ENCODE measurements at regions not wholly inside any gene's neighbourhood (a gene's known extent, or its start where the extent isn't known, plus 50 kb on each side); places are given as distances from the start of the nearest gene placed in this dataset.

- H3K4me3 Mint-ChIP-seq, result no peak overlapping the region
- no peaks in the 10 kb centered on the region for H3K36me3 Mint-ChIP-seq (ENCODE audit: low read depth)
- no peaks in the 10 kb centered on the region for H3K27me3 Mint-ChIP-seq
- no peaks in the 10 kb centered on the region for H3K4me1 Mint-ChIP-seq (ENCODE audit: low read depth)
- no peaks in the 10 kb centered on the region for H3K9me3 Mint-ChIP-seq
- no peak overlapping the region for H3K27ac Mint-ChIP-seq
- intact Hi-C loops (cut with micrococcal nuclease), result no loop called here
Measured at GRCh38 chr16:72300892-72301291, 128.9 kb upstream of the PMFBP1 start.

- no peak overlapping the region for H3K27ac Mint-ChIP-seq
- no peaks in the 10 kb centered on the region for H3K36me3 Mint-ChIP-seq (ENCODE audit: low read depth)
- intact Hi-C loops (cut with micrococcal nuclease), result no loop called here
- H3K9me3 Mint-ChIP-seq, result no peaks in the 10 kb centered on the region
- H3K4me1 Mint-ChIP-seq (ENCODE audit: low read depth), result no peaks in the 10 kb centered on the region
- H3K4me3 Mint-ChIP-seq, result no peak overlapping the region
- H3K27me3 Mint-ChIP-seq, result no peaks in the 10 kb centered on the region
Measured at GRCh38 chr16:72299684-72300243, 127.8 kb upstream of the PMFBP1 start.

- H3K27ac Mint-ChIP-seq, result no peak overlapping the region
- intact Hi-C loops (cut with micrococcal nuclease), result no loop called here
- H3K9me3 Mint-ChIP-seq, result no peaks in the 10 kb centered on the region
- no peaks in the 10 kb centered on the region for H3K27me3 Mint-ChIP-seq
- no peak overlapping the region for H3K4me3 Mint-ChIP-seq
- no peaks in the 10 kb centered on the region for H3K36me3 Mint-ChIP-seq (ENCODE audit: low read depth)
- H3K4me1 Mint-ChIP-seq (ENCODE audit: low read depth), result no peaks in the 10 kb centered on the region
Measured at GRCh38 chr16:72298961-72299360, 127.0 kb upstream of the PMFBP1 start.

GRCh38 chr16:72295914-72296313 is 124.0 kb upstream of the PMFBP1 start:
- Mint-ChIP-seq H3K27me3 (no peaks in the 10 kb centered on the region), H3K27ac (no peak overlapping the region), H3K9me3 (no peaks in the 10 kb centered on the region), H3K4me1 (ENCODE audit: low read depth) (peaks cover 8% of the 10 kb centered on the region), H3K4me3 (no peak overlapping the region), H3K36me3 (ENCODE audit: low read depth) (no peaks in the 10 kb centered on the region)
- intact Hi-C loops (cut with micrococcal nuclease), result no loop called here

- no peak overlapping the region for H3K27ac Mint-ChIP-seq
- no peaks in the 10 kb centered on the region for H3K36me3 Mint-ChIP-seq (ENCODE audit: low read depth)
- peaks cover 20% of the 10 kb centered on the region for H3K4me1 Mint-ChIP-seq (ENCODE audit: low read depth)
- intact Hi-C loops (cut with micrococcal nuclease), result no loop called here
- no peaks in the 10 kb centered on the region for H3K27me3 Mint-ChIP-seq
- no peak overlapping the region for H3K4me3 Mint-ChIP-seq
- H3K9me3 Mint-ChIP-seq, result peaks cover 8% of the 10 kb centered on the region
Measured at GRCh38 chr16:72291531-72291981, 119.6 kb upstream of the PMFBP1 start.

GRCh38 chr16:72291121-72291520 is 119.2 kb upstream of the PMFBP1 start:
- no peaks in the 10 kb centered on the region for H3K27me3 Mint-ChIP-seq
- peaks cover 21% of the 10 kb centered on the region for H3K4me1 Mint-ChIP-seq (ENCODE audit: low read depth)
- intact Hi-C loops (cut with micrococcal nuclease), result no loop called here
- H3K4me3 Mint-ChIP-seq, result no peak overlapping the region
- H3K9me3 Mint-ChIP-seq, result peaks cover 8% of the 10 kb centered on the region
- H3K36me3 Mint-ChIP-seq (ENCODE audit: low read depth), result no peaks in the 10 kb centered on the region
- no peak overlapping the region for H3K27ac Mint-ChIP-seq

- Mint-ChIP-seq H3K4me3 (no peak overlapping the region), H3K27me3 (no peaks in the 10 kb centered on the region), H3K4me1 (ENCODE audit: low read depth) (peaks cover 24% of the 10 kb centered on the region), H3K9me3 (peaks cover 8% of the 10 kb centered on the region), H3K36me3 (ENCODE audit: low read depth) (no peaks in the 10 kb centered on the region), H3K27ac (no peak overlapping the region)
- intact Hi-C loops (cut with micrococcal nuclease), result no loop called here
Measured at GRCh38 chr16:72287649-72288048, 115.7 kb upstream of the PMFBP1 start.

GRCh38 chr16:72286936-72287620 is 115.1 kb upstream of the PMFBP1 start:
- H3K9me3 Mint-ChIP-seq, result peaks cover 8% of the 10 kb centered on the region
- no peaks in the 10 kb centered on the region for H3K27me3 Mint-ChIP-seq
- H3K27ac Mint-ChIP-seq, result no peak overlapping the region
- intact Hi-C loops (cut with micrococcal nuclease), result no loop called here
- H3K4me3 Mint-ChIP-seq, result no peak overlapping the region
- no peaks in the 10 kb centered on the region for H3K36me3 Mint-ChIP-seq (ENCODE audit: low read depth)
- H3K4me1 Mint-ChIP-seq (ENCODE audit: low read depth), result peaks cover 24% of the 10 kb centered on the region

- Mint-ChIP-seq H3K27ac (no peak overlapping the region), H3K9me3 (peaks cover 8% of the 10 kb centered on the region), H3K4me3 (no peak overlapping the region), H3K36me3 (ENCODE audit: low read depth) (no peaks in the 10 kb centered on the region), H3K4me1 (ENCODE audit: low read depth) (peaks cover 16% of the 10 kb centered on the region), H3K27me3 (no peaks in the 10 kb centered on the region)
- intact Hi-C loops (cut with micrococcal nuclease), result no loop called here
Measured at GRCh38 chr16:72285728-72286127, 113.8 kb upstream of the PMFBP1 start.

- Mint-ChIP-seq H3K4me3 (no peak overlapping the region), H3K9me3 (peaks cover 8% of the 10 kb centered on the region), H3K36me3 (ENCODE audit: low read depth) (no peaks in the 10 kb centered on the region), H3K27ac (no peak overlapping the region), H3K27me3 (no peaks in the 10 kb centered on the region), H3K4me1 (ENCODE audit: low read depth) (peaks cover 16% of the 10 kb centered on the region)
- intact Hi-C loops (cut with micrococcal nuclease), result no loop called here
Measured at GRCh38 chr16:72285324-72285723, 113.4 kb upstream of the PMFBP1 start.

GRCh38 chr16:72284042-72284789 is 112.3 kb upstream of the PMFBP1 start:
- H3K4me1 Mint-ChIP-seq (ENCODE audit: low read depth), result peaks cover 16% of the 10 kb centered on the region
- intact Hi-C loops (cut with micrococcal nuclease), result no loop called here
- no peak overlapping the region for H3K27ac Mint-ChIP-seq
- no peaks in the 10 kb centered on the region for H3K36me3 Mint-ChIP-seq (ENCODE audit: low read depth)
- H3K4me3 Mint-ChIP-seq, result no peak overlapping the region
- H3K9me3 Mint-ChIP-seq, result peaks cover 8% of the 10 kb centered on the region
- no peaks in the 10 kb centered on the region for H3K27me3 Mint-ChIP-seq

GRCh38 chr16:72282362-72282761 is 110.4 kb upstream of the PMFBP1 start:
- intact Hi-C loops (cut with micrococcal nuclease), result no loop called here
- H3K27me3 Mint-ChIP-seq, result no peaks in the 10 kb centered on the region
- peaks cover 5% of the 10 kb centered on the region for H3K9me3 Mint-ChIP-seq
- H3K4me1 Mint-ChIP-seq (ENCODE audit: low read depth), result peaks cover 8% of the 10 kb centered on the region
- no peaks in the 10 kb centered on the region for H3K36me3 Mint-ChIP-seq (ENCODE audit: low read depth)
- no peak overlapping the region for H3K27ac Mint-ChIP-seq
- H3K4me3 Mint-ChIP-seq, result no peak overlapping the region

- no peaks in the 10 kb centered on the region for H3K4me1 Mint-ChIP-seq (ENCODE audit: low read depth)
- no peaks in the 10 kb centered on the region for H3K9me3 Mint-ChIP-seq
- no peaks in the 10 kb centered on the region for H3K36me3 Mint-ChIP-seq (ENCODE audit: low read depth)
- H3K27ac Mint-ChIP-seq, result no peak overlapping the region
- H3K4me3 Mint-ChIP-seq, result no peak overlapping the region
- H3K27me3 Mint-ChIP-seq, result no peaks in the 10 kb centered on the region
- intact Hi-C loops (cut with micrococcal nuclease), result no loop called here
Measured at GRCh38 chr16:72278301-72278700, 106.3 kb upstream of the PMFBP1 start.

GRCh38 chr16:72277749-72278148 is 105.8 kb upstream of the PMFBP1 start:
- no peaks in the 10 kb centered on the region for H3K4me1 Mint-ChIP-seq (ENCODE audit: low read depth)
- no peaks in the 10 kb centered on the region for H3K9me3 Mint-ChIP-seq
- H3K27ac Mint-ChIP-seq, result no peak overlapping the region
- H3K4me3 Mint-ChIP-seq, result no peak overlapping the region
- intact Hi-C loops (cut with micrococcal nuclease), result no loop called here
- no peaks in the 10 kb centered on the region for H3K27me3 Mint-ChIP-seq
- no peaks in the 10 kb centered on the region for H3K36me3 Mint-ChIP-seq (ENCODE audit: low read depth)
